ENCODE measurements at regions not wholly inside any gene's neighbourhood (a gene's known extent, or its start where the extent isn't known, plus 50 kb on each side); places are given as distances from the start of the nearest gene placed in this dataset.
"Not testable (repeated sequence)": the region's sequence is repeated elsewhere in the genome, so short reads cannot be mapped to it uniquely, and the experiment has no call there.

DNA sequence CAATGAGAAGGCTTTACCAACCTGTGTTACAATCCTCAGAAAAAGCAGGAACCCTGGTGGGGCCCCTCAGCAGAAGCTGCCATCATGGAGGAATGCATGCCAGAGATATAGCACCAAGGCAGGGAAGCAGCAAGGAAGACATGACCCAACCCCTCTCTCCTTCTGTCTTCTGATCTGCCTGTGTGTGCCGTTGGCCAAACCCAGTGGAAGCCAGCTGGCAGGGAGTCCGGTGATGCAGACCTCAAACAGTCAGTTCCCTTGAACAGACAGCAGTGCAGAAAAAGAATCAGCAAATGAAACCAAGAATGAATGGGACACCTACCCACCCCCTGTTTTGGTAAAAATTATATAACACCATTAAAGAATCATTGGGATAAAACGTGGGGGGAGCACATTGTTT lies 234.2 kb downstream of the ZNF608 start:
- H3K4ac ChIP-seq (ENCODE audit: low read depth, low read length): no peak overlapping the region
- no peaks in the 10 kb centered on the region for H3K79me2 ChIP-seq (ENCODE audit: control insufficient read depth, insufficient read depth, low read length)
- no peak overlapping the region for H3K23ac ChIP-seq (ENCODE audit: low read length)
- H3K4me2 ChIP-seq (ENCODE audit: low read length): no peak overlapping the region
- H3K56ac ChIP-seq (ENCODE audit: low read length): no peak overlapping the region
- H3K27ac ChIP-seq (ENCODE audit: low read depth, low read length): no peak overlapping the region
- H4K8ac ChIP-seq (ENCODE audit: low read depth, low read length): no peak overlapping the region
- no peak overlapping the region for H2BK120ac ChIP-seq (ENCODE audit: low read depth, low read length)
- H3K9ac ChIP-seq (ENCODE audit: low read length): no peak overlapping the region
- no peaks in the 10 kb centered on the region for H3K36me3 ChIP-seq (ENCODE audit: control insufficient read depth, insufficient read depth, low read length)
- WGBS (ENCODE audit: extremely low coverage, insufficient coverage, low lambda C conversion rate): no CpG with 5 or more reads among the region's 3 CpGs
- H3K27me3 ChIP-seq (ENCODE audit: insufficient read depth, low read length, poor library complexity): no peaks in the 10 kb centered on the region
- no peak for DNase-seq
- H2AK5ac ChIP-seq (ENCODE audit: low read length): no peak overlapping the region
- H2BK5ac ChIP-seq (ENCODE audit: low read length): no peak overlapping the region
- H4K5ac ChIP-seq (ENCODE audit: low read length): no peak overlapping the region
- no peaks in the 10 kb centered on the region for H3K79me1 ChIP-seq (ENCODE audit: low read length)
- H3K18ac ChIP-seq (ENCODE audit: low read length): no peak overlapping the region
- H3K4me3 ChIP-seq (ENCODE audit: low read length): no peak overlapping the region
- H2BK15ac ChIP-seq (replicated peaks; ENCODE audit: low read depth): no peak overlapping the region
- H3K4me1 ChIP-seq (ENCODE audit: control insufficient read depth, low read depth, low read length): no peaks in the 10 kb centered on the region

DNA sequence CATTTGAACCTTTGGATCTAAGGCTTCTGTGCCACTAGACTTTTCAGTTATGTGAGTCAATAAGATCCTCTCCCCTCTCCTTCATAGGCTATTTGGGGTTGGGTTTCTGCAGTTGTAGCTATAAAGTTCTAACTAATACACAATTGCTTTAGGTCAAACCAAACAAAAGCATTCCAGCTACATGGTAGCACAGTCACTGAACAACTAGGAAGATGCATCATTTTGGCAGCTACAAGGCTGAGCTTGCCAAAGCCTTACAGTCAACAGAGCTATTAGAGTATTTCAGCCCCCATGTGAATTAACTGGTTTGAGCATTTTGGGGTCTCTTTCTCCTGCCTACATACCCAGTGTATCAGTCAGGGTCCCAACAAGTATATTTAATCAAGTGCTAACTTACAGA lies 234.6 kb downstream of the ZNF608 start:
- H4K8ac ChIP-seq (ENCODE audit: low read depth, low read length): no peak overlapping the region
- no peak for DNase-seq
- no peak overlapping the region for H2BK5ac ChIP-seq (ENCODE audit: low read length)
- no peak overlapping the region for H3K4me3 ChIP-seq (ENCODE audit: low read length)
- no peak overlapping the region for H2BK120ac ChIP-seq (ENCODE audit: low read depth, low read length)
- H3K9ac ChIP-seq (ENCODE audit: low read length): no peak overlapping the region
- no peak overlapping the region for H2BK15ac ChIP-seq (replicated peaks; ENCODE audit: low read depth)
- H3K27me3 ChIP-seq (ENCODE audit: insufficient read depth, low read length, poor library complexity): no peaks in the 10 kb centered on the region
- no peak overlapping the region for H3K4ac ChIP-seq (ENCODE audit: low read depth, low read length)
- no peaks in the 10 kb centered on the region for H3K79me2 ChIP-seq (ENCODE audit: control insufficient read depth, insufficient read depth, low read length)
- H3K56ac ChIP-seq (ENCODE audit: low read length): no peak overlapping the region
- H4K5ac ChIP-seq (ENCODE audit: low read length): no peak overlapping the region
- no peaks in the 10 kb centered on the region for H3K4me1 ChIP-seq (ENCODE audit: control insufficient read depth, low read depth, low read length)
- H3K18ac ChIP-seq (ENCODE audit: low read length): no peak overlapping the region
- H3K23ac ChIP-seq (ENCODE audit: low read length): no peak overlapping the region
- no peak overlapping the region for H2AK5ac ChIP-seq (ENCODE audit: low read length)
- H3K4me2 ChIP-seq (ENCODE audit: low read length): no peak overlapping the region
- H3K79me1 ChIP-seq (ENCODE audit: low read length): no peaks in the 10 kb centered on the region
- no peak overlapping the region for H3K27ac ChIP-seq (ENCODE audit: low read depth, low read length)
- no peaks in the 10 kb centered on the region for H3K36me3 ChIP-seq (ENCODE audit: control insufficient read depth, insufficient read depth, low read length)

DNA sequence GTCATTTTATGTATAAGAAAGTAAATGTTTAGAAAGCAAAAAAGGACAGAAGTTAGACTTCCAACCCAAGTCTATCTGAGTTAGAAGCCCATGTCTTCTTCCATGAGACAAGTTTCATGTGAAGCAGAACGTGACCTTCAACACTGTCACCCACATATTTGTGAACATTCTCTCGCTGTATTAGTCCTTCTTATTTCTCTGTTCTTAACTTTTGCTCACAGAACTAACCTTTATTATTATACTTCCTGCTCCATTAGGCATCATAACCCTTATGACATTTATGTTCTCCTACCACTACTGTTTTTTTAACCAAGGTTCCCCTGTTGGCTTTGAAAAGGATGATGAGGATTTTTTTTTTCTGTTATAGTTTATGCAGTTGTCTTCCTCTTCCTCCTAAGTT lies 238.8 kb downstream of the ZNF608 start:
- no CpG with 5 or more reads among the region's 2 CpGs for WGBS (ENCODE audit: extremely low coverage, insufficient coverage, low lambda C conversion rate)
- no peak overlapping the region for H3K27ac ChIP-seq (ENCODE audit: low read depth, low read length)
- H4K5ac ChIP-seq (ENCODE audit: low read length): no peak overlapping the region
- H2BK120ac ChIP-seq (ENCODE audit: low read depth, low read length): no peak overlapping the region
- H2AK5ac ChIP-seq (ENCODE audit: low read length): no peak overlapping the region
- no peak overlapping the region for H3K23ac ChIP-seq (ENCODE audit: low read length)
- H3K27me3 ChIP-seq (ENCODE audit: insufficient read depth, low read length, poor library complexity): no peaks in the 10 kb centered on the region
- no peak overlapping the region for H3K56ac ChIP-seq (ENCODE audit: low read length)
- no peaks in the 10 kb centered on the region for H3K79me1 ChIP-seq (ENCODE audit: low read length)
- H3K18ac ChIP-seq (ENCODE audit: low read length): no peak overlapping the region
- no peaks in the 10 kb centered on the region for H3K4me1 ChIP-seq (ENCODE audit: control insufficient read depth, low read depth, low read length)
- no peak overlapping the region for H3K9ac ChIP-seq (ENCODE audit: low read length)
- no peak overlapping the region for H3K4ac ChIP-seq (ENCODE audit: low read depth, low read length)
- H2BK5ac ChIP-seq (ENCODE audit: low read length): no peak overlapping the region
- DNase-seq: no peak
- H3K4me2 ChIP-seq (ENCODE audit: low read length): no peak overlapping the region
- no peak overlapping the region for H4K8ac ChIP-seq (ENCODE audit: low read depth, low read length)
- H3K4me3 ChIP-seq (ENCODE audit: low read length): no peak overlapping the region
- no peaks in the 10 kb centered on the region for H3K79me2 ChIP-seq (ENCODE audit: control insufficient read depth, insufficient read depth, low read length)
- no peak overlapping the region for H2BK15ac ChIP-seq (replicated peaks; ENCODE audit: low read depth)
- H3K36me3 ChIP-seq (ENCODE audit: control insufficient read depth, insufficient read depth, low read length): no peaks in the 10 kb centered on the region

DNA sequence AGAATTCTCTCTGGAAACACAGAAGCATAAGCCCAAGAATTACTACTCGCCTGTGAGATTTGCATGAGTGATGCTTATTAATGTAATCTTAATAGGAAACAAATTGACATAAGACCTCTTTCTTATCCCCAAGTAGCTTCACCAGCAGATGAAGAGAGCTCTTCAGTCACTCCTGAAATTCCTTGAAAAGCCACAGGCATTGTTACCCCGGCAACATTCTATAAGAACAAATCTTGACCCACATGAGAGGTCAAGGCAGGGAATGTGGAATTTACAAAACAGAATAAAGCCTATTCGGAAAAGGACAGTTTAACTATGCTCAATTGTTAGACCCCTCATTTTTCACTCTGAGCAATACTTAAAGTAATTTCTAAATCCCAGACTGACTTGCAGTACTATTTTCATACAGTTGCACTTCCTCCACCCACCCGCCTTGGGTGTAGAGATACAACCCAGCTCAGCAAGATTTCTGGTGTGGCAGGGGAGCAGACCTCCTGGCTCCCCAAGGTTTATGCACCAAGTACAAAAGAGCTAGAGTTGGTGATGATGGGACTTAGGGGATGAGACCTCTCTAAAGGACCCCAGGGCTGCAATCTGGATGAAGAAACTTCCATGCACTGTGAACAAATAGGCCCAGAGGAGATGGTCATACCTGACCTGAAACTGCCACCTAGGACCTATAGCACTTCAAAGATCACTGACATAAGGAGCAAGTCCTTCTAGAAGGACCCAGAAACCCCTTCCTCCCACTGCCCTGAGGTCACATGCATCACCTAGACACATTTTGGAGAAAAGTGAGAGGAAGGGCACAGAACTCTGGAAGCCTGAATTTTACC lies 242.1 kb downstream of the ZNF608 start:
- Histone ChIP-seq H3K79me2 (ENCODE audit: control insufficient read depth, insufficient read depth, low read length) (no peaks in the 10 kb centered on the region), H3K4me3 (ENCODE audit: low read length) (no peak overlapping the region), H2AK5ac (ENCODE audit: low read length) (peak overlapping the region; percentile 55), H3K18ac (ENCODE audit: low read length) (peak overlapping the region; percentile 77), H3K9ac (ENCODE audit: low read length) (no peak overlapping the region), H2BK15ac (replicated peaks; ENCODE audit: low read depth) (peak overlapping the region; percentile 61), H3K36me3 (ENCODE audit: control insufficient read depth, insufficient read depth, low read length) (no peaks in the 10 kb centered on the region), H3K4me2 (ENCODE audit: low read length) (no peak overlapping the region), H2BK120ac (ENCODE audit: low read depth, low read length) (no peak overlapping the region), H3K4me1 (ENCODE audit: control insufficient read depth, low read depth, low read length) (no peaks in the 10 kb centered on the region), H3K56ac (ENCODE audit: low read length) (no peak overlapping the region), H3K79me1 (ENCODE audit: low read length) (no peaks in the 10 kb centered on the region), H4K5ac (ENCODE audit: low read length) (no peak overlapping the region), H3K23ac (ENCODE audit: low read length) (no peak overlapping the region), H3K4ac (ENCODE audit: low read depth, low read length) (no peak overlapping the region), H4K8ac (ENCODE audit: low read depth, low read length) (no peak overlapping the region), H3K27ac (ENCODE audit: low read depth, low read length) (no peak overlapping the region), H2BK5ac (ENCODE audit: low read length) (no peak overlapping the region), H3K27me3 (ENCODE audit: insufficient read depth, low read length, poor library complexity) (no peaks in the 10 kb centered on the region)
- peak; percentile 55 for DNase-seq
- WGBS (ENCODE audit: extremely low coverage, insufficient coverage, low lambda C conversion rate): no CpG with 5 or more reads among the region's 4 CpGs

DNA sequence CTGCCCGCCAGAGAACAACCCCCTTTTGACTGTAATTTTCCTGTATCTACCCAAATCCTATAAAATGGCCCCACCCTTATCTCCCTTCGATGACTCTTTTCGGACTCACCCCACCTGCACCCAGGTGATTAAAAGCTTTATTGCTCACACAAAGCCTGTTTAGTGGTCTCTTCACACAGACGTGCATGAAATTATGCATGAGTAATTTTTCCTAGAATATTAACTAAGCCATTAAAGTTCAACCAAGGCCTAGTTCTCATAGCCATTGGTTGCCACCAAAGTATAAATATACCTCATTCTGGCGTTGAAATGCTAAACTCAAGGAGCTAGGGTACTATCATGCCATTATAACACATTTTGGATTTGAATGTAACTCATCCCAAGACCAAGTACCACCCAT lies 243.9 kb downstream of the ZNF608 start:
- Histone ChIP-seq H3K79me1 (ENCODE audit: low read length) (no peaks in the 10 kb centered on the region), H3K4ac (ENCODE audit: low read depth, low read length) (peak overlapping the region; percentile 36), H3K4me2 (ENCODE audit: low read length) (no peak overlapping the region), H3K9ac (ENCODE audit: low read length) (no peak overlapping the region), H3K18ac (ENCODE audit: low read length) (no peak overlapping the region), H3K27ac (ENCODE audit: low read depth, low read length) (no peak overlapping the region), H3K79me2 (ENCODE audit: control insufficient read depth, insufficient read depth, low read length) (no peaks in the 10 kb centered on the region), H3K4me1 (ENCODE audit: control insufficient read depth, low read depth, low read length) (no peaks in the 10 kb centered on the region), H3K56ac (ENCODE audit: low read length) (no peak overlapping the region), H2BK5ac (ENCODE audit: low read length) (no peak overlapping the region), H3K23ac (ENCODE audit: low read length) (no peak overlapping the region), H2AK5ac (ENCODE audit: low read length) (no peak overlapping the region), H4K8ac (ENCODE audit: low read depth, low read length) (no peak overlapping the region), H2BK120ac (ENCODE audit: low read depth, low read length) (no peak overlapping the region), H4K5ac (ENCODE audit: low read length) (no peak overlapping the region), H2BK15ac (replicated peaks; ENCODE audit: low read depth) (no peak overlapping the region), H3K36me3 (ENCODE audit: control insufficient read depth, insufficient read depth, low read length) (no peaks in the 10 kb centered on the region), H3K4me3 (ENCODE audit: low read length) (no peak overlapping the region), H3K27me3 (ENCODE audit: insufficient read depth, low read length, poor library complexity) (no peaks in the 10 kb centered on the region)
- WGBS (ENCODE audit: extremely low coverage, insufficient coverage, low lambda C conversion rate): no CpG with 5 or more reads among the region's 5 CpGs
- DNase-seq: no peak

DNA sequence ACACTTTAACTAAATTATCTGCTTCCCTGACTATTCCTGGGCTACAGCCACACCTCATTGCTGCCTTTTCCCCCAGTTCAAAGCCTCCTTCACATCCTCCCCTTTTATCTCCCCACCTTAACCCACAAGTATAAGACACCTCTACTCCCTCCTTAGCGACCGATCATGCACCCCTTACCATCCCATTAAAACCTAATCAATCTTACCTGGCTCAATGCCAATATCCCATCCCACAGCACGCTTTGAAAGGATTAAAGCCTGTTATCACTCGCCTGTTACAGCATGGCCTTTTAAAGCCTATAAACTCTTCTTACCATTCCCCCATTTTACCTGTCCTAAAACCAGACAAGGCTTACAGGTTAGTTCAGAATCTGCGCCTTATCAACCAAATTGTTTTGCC lies 246.6 kb downstream of the ZNF608 start:
- H3K23ac ChIP-seq (ENCODE audit: low read length); H3K4me3 ChIP-seq (ENCODE audit: low read length); H3K4ac ChIP-seq (ENCODE audit: low read depth, low read length); H3K36me3 ChIP-seq (ENCODE audit: control insufficient read depth, insufficient read depth, low read length); H2AK5ac ChIP-seq (ENCODE audit: low read length); H3K56ac ChIP-seq (ENCODE audit: low read length); H2BK120ac ChIP-seq (ENCODE audit: low read depth, low read length); H3K9ac ChIP-seq (ENCODE audit: low read length); H3K18ac ChIP-seq (ENCODE audit: low read length); H4K5ac ChIP-seq (ENCODE audit: low read length); DNase-seq; H4K8ac ChIP-seq (ENCODE audit: low read depth, low read length); H3K4me2 ChIP-seq (ENCODE audit: low read length); H3K79me1 ChIP-seq (ENCODE audit: low read length); H3K27me3 ChIP-seq (ENCODE audit: insufficient read depth, low read length, poor library complexity); H3K4me1 ChIP-seq (ENCODE audit: control insufficient read depth, low read depth, low read length); H3K79me2 ChIP-seq (ENCODE audit: control insufficient read depth, insufficient read depth, low read length); H3K27ac ChIP-seq (ENCODE audit: low read depth, low read length); H2BK15ac ChIP-seq (replicated peaks; ENCODE audit: low read depth); H2BK5ac ChIP-seq (ENCODE audit: low read length): not testable (repeated sequence)
- WGBS (ENCODE audit: extremely low coverage, insufficient coverage, low lambda C conversion rate): no CpG with 5 or more reads among the region's 5 CpGs

Measured in mesendoderm (in vitro differentiated cells).